ENCODE measurements at regions not wholly inside any gene's neighbourhood (a gene's known extent, or its start where the extent isn't known, plus 50 kb on each side); places are given as distances from the start of the nearest gene placed in this dataset.

- TF ChIP-seq CREB1 (CRISPR knock-in tag; IDR thresholded peaks at IDR 0.05; ENCODE audit: low read depth) (no peak), JUNB (IDR thresholded peaks at IDR 0.05; ENCODE audit: unreplicated experiment) (no peak), REST (IDR thresholded peaks at IDR 0.05; ENCODE audit: unreplicated experiment) (no peak), POLR2AphosphoS5 (IDR thresholded peaks at IDR 0.05; ENCODE audit: low read depth) (no peak), STAT1 (IDR thresholded peaks at IDR 0.05; ENCODE audit: unreplicated experiment) (no peak), NANOG (IDR thresholded peaks at IDR 0.05; ENCODE audit: borderline replicate concordance) (no peak)
- TF ChIP-seq, protein P1, sequence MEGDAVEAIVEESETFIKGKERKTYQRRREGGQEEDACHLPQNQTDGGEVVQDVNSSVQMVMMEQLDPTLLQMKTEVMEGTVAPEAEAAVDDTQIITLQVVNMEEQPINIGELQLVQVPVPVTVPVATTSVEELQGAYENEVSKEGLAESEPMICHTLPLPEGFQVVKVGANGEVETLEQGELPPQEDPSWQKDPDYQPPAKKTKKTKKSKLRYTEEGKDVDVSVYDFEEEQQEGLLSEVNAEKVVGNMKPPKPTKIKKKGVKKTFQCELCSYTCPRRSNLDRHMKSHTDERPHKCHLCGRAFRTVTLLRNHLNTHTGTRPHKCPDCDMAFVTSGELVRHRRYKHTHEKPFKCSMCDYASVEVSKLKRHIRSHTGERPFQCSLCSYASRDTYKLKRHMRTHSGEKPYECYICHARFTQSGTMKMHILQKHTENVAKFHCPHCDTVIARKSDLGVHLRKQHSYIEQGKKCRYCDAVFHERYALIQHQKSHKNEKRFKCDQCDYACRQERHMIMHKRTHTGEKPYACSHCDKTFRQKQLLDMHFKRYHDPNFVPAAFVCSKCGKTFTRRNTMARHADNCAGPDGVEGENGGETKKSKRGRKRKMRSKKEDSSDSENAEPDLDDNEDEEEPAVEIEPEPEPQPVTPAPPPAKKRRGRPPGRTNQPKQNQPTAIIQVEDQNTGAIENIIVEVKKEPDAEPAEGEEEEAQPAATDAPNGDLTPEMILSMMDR (conservative IDR thresholded peaks at IDR 0.05; ENCODE audit: low read depth in 2 of 2): no peak
- no peaks in the 10 kb centered on the region for H3F3A ChIP-seq (replicated peaks; ENCODE audit: low read depth)
- H3K4me2 ChIP-seq: no peak overlapping the region
- H4K20me1 ChIP-seq (replicated peaks; ENCODE audit: insufficient read depth): no peaks in the 10 kb centered on the region
- DNase-seq (ENCODE audit: low spot score) (no peak), ATAC-seq (no peak)
- no peak overlapping the region for H3K27ac Mint-ChIP-seq
- H3K9me3 Mint-ChIP-seq: no peaks in the 10 kb centered on the region
- H3K4me1 ChIP-seq (ENCODE audit: insufficient read depth): peaks cover 4% of the 10 kb centered on the region
- no peak overlapping the region for H3K4me3 Mint-ChIP-seq
- no peaks in the 10 kb centered on the region for H3K79me2 ChIP-seq (replicated peaks; ENCODE audit: insufficient read depth)
- no peak overlapping the region for H2AFZ ChIP-seq
- no peaks in the 10 kb centered on the region for H3K36me3 Mint-ChIP-seq (ENCODE audit: low read depth)
- H3K36me3 ChIP-seq (ENCODE audit: insufficient read depth): no peaks in the 10 kb centered on the region
- H3K27me3 Mint-ChIP-seq (ENCODE audit: insufficient read depth, low read depth, poor library complexity): peaks cover 5% of the 10 kb centered on the region
- H3K4me3 ChIP-seq: no peak overlapping the region
- peaks cover 20% of the 10 kb centered on the region for H3K4me1 Mint-ChIP-seq
- no peaks in the 10 kb centered on the region for H3K27me3 ChIP-seq (ENCODE audit: insufficient read depth)
- no peaks in the 10 kb centered on the region; the same call in 1 of the 2 replicates for H3K9me2 ChIP-seq (ENCODE audit: insufficient read depth)
- no peak overlapping the region for H3K27ac ChIP-seq (ENCODE audit: low read depth)
Observed at GRCh38 chr6:6717953-6718352, 129.4 kb downstream of the LY86 start.

DNA sequence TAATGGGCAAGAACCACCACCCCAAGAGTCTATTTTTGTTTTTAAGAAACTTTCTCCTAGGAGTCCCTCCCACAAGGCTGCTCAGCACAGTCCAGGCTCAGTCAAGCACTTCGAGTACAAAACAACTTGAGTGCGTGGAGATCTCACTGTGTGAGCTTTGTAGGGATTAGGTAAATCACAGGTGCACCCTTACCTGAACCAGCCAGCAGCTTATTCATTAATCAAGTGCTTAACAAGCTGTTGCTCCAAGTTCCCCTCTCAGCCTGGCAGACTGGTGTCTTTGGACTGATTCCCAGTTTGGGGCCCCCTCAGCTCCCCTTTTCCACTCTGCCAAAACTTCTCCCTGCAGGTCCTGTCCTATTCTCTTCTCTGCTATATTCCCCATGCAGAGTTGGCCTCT lies 133.1 kb downstream of the LY86 start:
- TF ChIP-seq CREB1 (CRISPR knock-in tag; IDR thresholded peaks at IDR 0.05; ENCODE audit: low read depth): no peak
- TF ChIP-seq, protein P1 (conservative IDR thresholded peaks at IDR 0.05; ENCODE audit: low read depth in 2 of 2): no peak
- TF ChIP-seq NANOG (IDR thresholded peaks at IDR 0.05; ENCODE audit: borderline replicate concordance): no peak
- no peak for TF ChIP-seq STAT1 (IDR thresholded peaks at IDR 0.05; ENCODE audit: unreplicated experiment)
- no peak for TF ChIP-seq ZNF114 (CRISPR knock-in tag; IDR thresholded peaks at IDR 0.05)
- TF ChIP-seq EZH2phosphoT487 (IDR thresholded peaks at IDR 0.05; ENCODE audit: unreplicated experiment): no peak
- no peaks in the 10 kb centered on the region for H3K9me3 Mint-ChIP-seq

More for the DNA sequence above, 133.1 kb downstream of the LY86 start:
- Histone ChIP-seq H3F3A (replicated peaks; ENCODE audit: low read depth) (peaks cover 6% of the 10 kb centered on the region; the same call in 1 of the 2 replicates), H3K36me3 (ENCODE audit: insufficient read depth) (no peaks in the 10 kb centered on the region), H3K9me2 (ENCODE audit: insufficient read depth) (no peaks in the 10 kb centered on the region; the same call in 1 of the 2 replicates), H3K27me3 (ENCODE audit: insufficient read depth) (no peaks in the 10 kb centered on the region; the same call in 1 of the 2 replicates), H3K4me3 (no peak overlapping the region), H3K4me1 (ENCODE audit: insufficient read depth) (peaks cover 25% of the 10 kb centered on the region), H3K4me2 (no peak overlapping the region), H3K79me2 (replicated peaks; ENCODE audit: insufficient read depth) (no peaks in the 10 kb centered on the region), H2AFZ (no peak overlapping the region), H4K20me1 (replicated peaks; ENCODE audit: insufficient read depth) (no peaks in the 10 kb centered on the region), H3K27ac (ENCODE audit: low read depth) (no peak overlapping the region)
- Mint-ChIP-seq H3K4me3 (no peak overlapping the region), H3K4me1 (peaks cover 34% of the 10 kb centered on the region), H3K36me3 (ENCODE audit: low read depth) (no peaks in the 10 kb centered on the region; the same call in 2 of the 3 replicates), H3K27me3 (ENCODE audit: insufficient read depth, low read depth, poor library complexity) (peaks cover 12% of the 10 kb centered on the region), H3K27ac (no peak overlapping the region)
- ATAC-seq: no peak
- DNase-seq (ENCODE audit: low spot score): no peak
